ENCODE measurements at regions not wholly inside any gene's neighbourhood (a gene's known extent, or its start where the extent isn't known, plus 50 kb on each side); places are given as distances from the start of the nearest gene placed in this dataset.

DNA sequence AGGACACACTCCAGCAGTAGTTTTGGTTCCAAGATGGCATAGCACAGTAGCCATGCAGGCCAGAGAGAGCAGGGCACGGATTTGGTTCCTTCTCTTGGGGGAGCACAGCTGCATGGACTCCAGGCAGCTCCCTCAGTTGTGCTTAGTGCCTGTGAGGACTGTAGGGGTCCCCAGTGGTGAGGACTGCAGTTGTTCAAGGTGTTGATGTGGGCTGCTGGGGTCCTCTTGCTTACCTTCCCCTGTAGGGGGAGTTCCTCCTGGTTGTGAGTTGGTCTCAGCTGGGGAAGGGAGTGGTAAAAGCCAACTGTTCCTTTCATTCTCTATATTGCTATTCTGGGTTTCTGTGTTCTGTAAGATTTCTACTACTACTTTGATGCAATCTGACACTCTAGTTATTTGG is 606.5 kb downstream of the MAGEB5 start:
- TF ChIP-seq, protein P1, sequence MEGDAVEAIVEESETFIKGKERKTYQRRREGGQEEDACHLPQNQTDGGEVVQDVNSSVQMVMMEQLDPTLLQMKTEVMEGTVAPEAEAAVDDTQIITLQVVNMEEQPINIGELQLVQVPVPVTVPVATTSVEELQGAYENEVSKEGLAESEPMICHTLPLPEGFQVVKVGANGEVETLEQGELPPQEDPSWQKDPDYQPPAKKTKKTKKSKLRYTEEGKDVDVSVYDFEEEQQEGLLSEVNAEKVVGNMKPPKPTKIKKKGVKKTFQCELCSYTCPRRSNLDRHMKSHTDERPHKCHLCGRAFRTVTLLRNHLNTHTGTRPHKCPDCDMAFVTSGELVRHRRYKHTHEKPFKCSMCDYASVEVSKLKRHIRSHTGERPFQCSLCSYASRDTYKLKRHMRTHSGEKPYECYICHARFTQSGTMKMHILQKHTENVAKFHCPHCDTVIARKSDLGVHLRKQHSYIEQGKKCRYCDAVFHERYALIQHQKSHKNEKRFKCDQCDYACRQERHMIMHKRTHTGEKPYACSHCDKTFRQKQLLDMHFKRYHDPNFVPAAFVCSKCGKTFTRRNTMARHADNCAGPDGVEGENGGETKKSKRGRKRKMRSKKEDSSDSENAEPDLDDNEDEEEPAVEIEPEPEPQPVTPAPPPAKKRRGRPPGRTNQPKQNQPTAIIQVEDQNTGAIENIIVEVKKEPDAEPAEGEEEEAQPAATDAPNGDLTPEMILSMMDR (IDR thresholded peaks at IDR 0.05) = no peak
- no peak for TF ChIP-seq POLR2AphosphoS5 (IDR thresholded peaks at IDR 0.05)

All from transverse colon (tissue), 4 donors.